ENCODE measurements at regions not wholly inside any gene's neighbourhood (a gene's known extent, or its start where the extent isn't known, plus 50 kb on each side); places are given as distances from the start of the nearest gene placed in this dataset.

DNA sequence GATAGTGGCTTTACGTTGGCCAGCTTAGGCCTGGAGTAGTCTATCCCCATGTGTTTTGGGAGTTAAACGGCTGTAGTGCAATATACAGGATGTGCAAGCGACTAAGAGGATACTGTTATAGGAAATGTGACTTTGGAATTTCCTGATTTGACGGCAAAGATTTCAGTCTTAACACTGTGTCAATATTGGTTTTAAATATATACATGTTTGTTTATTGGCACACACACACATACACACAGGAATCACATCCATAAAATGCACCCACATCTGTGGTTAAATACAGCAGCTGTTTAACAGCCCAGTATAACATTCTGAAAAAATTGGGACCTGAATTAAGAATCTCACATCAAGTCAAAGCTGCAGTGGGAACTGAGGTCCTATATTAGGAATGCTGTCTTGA, 347.1 kb downstream of the TXNL1 start:
- TF ChIP-seq, protein P1, sequence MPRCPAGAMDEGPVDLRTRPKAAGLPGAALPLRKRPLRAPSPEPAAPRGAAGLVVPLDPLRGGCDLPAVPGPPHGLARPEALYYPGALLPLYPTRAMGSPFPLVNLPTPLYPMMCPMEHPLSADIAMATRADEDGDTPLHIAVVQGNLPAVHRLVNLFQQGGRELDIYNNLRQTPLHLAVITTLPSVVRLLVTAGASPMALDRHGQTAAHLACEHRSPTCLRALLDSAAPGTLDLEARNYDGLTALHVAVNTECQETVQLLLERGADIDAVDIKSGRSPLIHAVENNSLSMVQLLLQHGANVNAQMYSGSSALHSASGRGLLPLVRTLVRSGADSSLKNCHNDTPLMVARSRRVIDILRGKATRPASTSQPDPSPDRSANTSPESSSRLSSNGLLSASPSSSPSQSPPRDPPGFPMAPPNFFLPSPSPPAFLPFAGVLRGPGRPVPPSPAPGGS (IDR thresholded peaks at IDR 0.05; ENCODE audit: borderline replicate concordance, insufficient read depth, low read depth, low read length, poor library complexity, severe bottlenecking), result no peak
- TF ChIP-seq FOXM1 (IDR thresholded peaks at IDR 0.05; ENCODE audit: low read depth, low read length), result no peak
- TF ChIP-seq BCLAF1 (IDR thresholded peaks at IDR 0.05), result no peak
- no peak for TF ChIP-seq ZSCAN29 (IDR thresholded peaks at IDR 0.05)
- no peak for TF ChIP-seq NR2F1 (conservative IDR thresholded peaks at IDR 0.05)
- no peak for TF ChIP-seq MYC (IDR thresholded peaks at IDR 0.05; ENCODE audit: insufficient read depth, insufficient read length, insufficient replicate concordance, low read length, severe bottlenecking)
- TF ChIP-seq, protein P2, sequence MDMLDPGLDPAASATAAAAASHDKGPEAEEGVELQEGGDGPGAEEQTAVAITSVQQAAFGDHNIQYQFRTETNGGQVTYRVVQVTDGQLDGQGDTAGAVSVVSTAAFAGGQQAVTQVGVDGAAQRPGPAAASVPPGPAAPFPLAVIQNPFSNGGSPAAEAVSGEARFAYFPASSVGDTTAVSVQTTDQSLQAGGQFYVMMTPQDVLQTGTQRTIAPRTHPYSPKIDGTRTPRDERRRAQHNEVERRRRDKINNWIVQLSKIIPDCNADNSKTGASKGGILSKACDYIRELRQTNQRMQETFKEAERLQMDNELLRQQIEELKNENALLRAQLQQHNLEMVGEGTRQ (IDR thresholded peaks at IDR 0.05; ENCODE audit: borderline replicate concordance, low read depth, low read length), result no peak
- no peak for TF ChIP-seq MXI1 (IDR thresholded peaks at IDR 0.05; ENCODE audit: low read depth, low read length)
- TF ChIP-seq IRF4 (IDR thresholded peaks at IDR 0.05; ENCODE audit: low read depth, low read length), result no peak
- TF ChIP-seq ATF7 (IDR thresholded peaks at IDR 0.05; ENCODE audit: low read depth), result no peak
- TF ChIP-seq YY1 (IDR thresholded peaks at IDR 0.05; ENCODE audit: low read depth, low read length), result no peak
- TF ChIP-seq MAX (IDR thresholded peaks at IDR 0.05; ENCODE audit: low read depth, low read length), result no peak
- H3K79me2 ChIP-seq (ENCODE audit: control insufficient read depth, insufficient read depth, low read length), result no peaks in the 10 kb centered on the region
- H4K20me1 ChIP-seq (ENCODE audit: control insufficient read depth, insufficient read depth), result no peaks in the 10 kb centered on the region
- H2AFZ ChIP-seq (ENCODE audit: control insufficient read depth, low read depth, low read length), result no peak overlapping the region
- ATAC-seq (no peak), DNase-seq (ENCODE audit: low read depth, low spot score) (no peak), FAIRE-seq (no peak)
- no peak overlapping the region for H3K9ac ChIP-seq (ENCODE audit: control insufficient read depth, insufficient read depth, low read length)
- BruUV-seq (replicated peaks), result no TSS peak
- H3K9me3 ChIP-seq (replicated peaks; ENCODE audit: control insufficient read depth, insufficient read depth, low read length), result no peaks in the 10 kb centered on the region
- H3K27me3 ChIP-seq (replicated peaks in 1 of 2; ENCODE audit: control insufficient read depth in 2 of 2, insufficient read depth in 2 of 2, low read length in 1 of 2), result no peaks in the 10 kb centered on the region
- ChIA-PET POLR2A (interaction anchor here (0.6 kb wide), 1 partner anchor 972 kb away, joined by 4 read pairs; no protein-coding TSS in a partner anchor), SMC1A (ENCODE audit: uncharacterized antibody, unreplicated experiment) (no interaction called here), RAD21 (ENCODE audit: unreplicated experiment) (no interaction called here), CTCF (no interaction called here)
- intact Hi-C loops (cut with micrococcal nuclease; ENCODE audit: unreplicated experiment), result no loop called here
- WGBS (ENCODE audit: insufficient coverage, insufficient replicate concordance, low lambda C conversion rate, missing lambda C conversion rate), result 40% methylated on average over 4 of the region's 4 CpGs
- no peak overlapping the region for H3K4me2 ChIP-seq (ENCODE audit: control insufficient read depth, insufficient read depth)
- no peaks in the 10 kb centered on the region for H3K36me3 ChIP-seq (ENCODE audit: control insufficient read depth in 2 of 2, insufficient read depth in 2 of 2, low read length in 1 of 2)
- no peak overlapping the region for H3K27ac ChIP-seq (ENCODE audit: control insufficient read depth, insufficient read depth)
- H3K4me1 ChIP-seq (ENCODE audit: control insufficient read depth, insufficient read depth, low read length), result no peaks in the 10 kb centered on the region; the same call in 1 of the 2 replicates
- no peak overlapping the region for H3K4me3 ChIP-seq
- in situ Hi-C loops (cut with MboI), result no loop called here
